Mesothelial cell of epicardium (in vitro differentiated cells): ENCODE measurements at regions not wholly inside any gene's neighbourhood (a gene's known extent, or its start where the extent isn't known, plus 50 kb on each side); places are given as distances from the start of the nearest gene placed in this dataset.

ENCODE experiments used
- DNase-seq, 2 experiments: peaks; one replicate each; pipeline ENCODE4 v3.0.0; 2021; ENCODE audit warnings: low spot score in 2 of 2; ENCODE audit not compliant: unreplicated experiment in 2 of 2
- H3K27ac Mint-ChIP-seq: 2 replicates; pipeline ENCODE4 v1.8.0; 2021; ENCODE audit warnings: mixed read lengths
- H3K27me3 Mint-ChIP-seq: 2 replicates; pipeline ENCODE4 v1.8.0; 2021; ENCODE audit warnings: low read depth, mixed read lengths
- H3K36me3 Mint-ChIP-seq: 2 replicates; pipeline ENCODE4 v1.8.0; 2021; ENCODE audit warnings: mixed read lengths
- H3K4me1 Mint-ChIP-seq: 2 replicates; pipeline ENCODE4 v1.8.0; 2021; ENCODE audit warnings: mixed read lengths
- H3K4me3 Mint-ChIP-seq: 2 replicates; pipeline ENCODE4 v1.8.0; 2021; ENCODE audit warnings: mild to moderate bottlenecking, moderate library complexity, mixed read lengths
- H3K9me3 Mint-ChIP-seq: 2 replicates; pipeline ENCODE4 v1.8.0; 2021; ENCODE audit warnings: mixed read lengths
- CTCF ChIP-seq: fragments of 200-600 bp; sonication (generic); IDR thresholded peaks from one replicate; pipeline ENCODE4 v1.5.0; 2021; ENCODE audit warnings: antibody characterized with exemption; ENCODE audit not compliant: unreplicated experiment

- no peaks in the 10 kb centered on the region for H3K27me3 Mint-ChIP-seq
- no peaks in the 10 kb centered on the region for H3K4me1 Mint-ChIP-seq
- DNase-seq = no peak
- no peak overlapping the region for H3K27ac Mint-ChIP-seq
- no peak overlapping the region for H3K4me3 Mint-ChIP-seq
- no peak for TF ChIP-seq CTCF
- H3K9me3 Mint-ChIP-seq = peaks cover 23% of the 10 kb centered on the region
- H3K36me3 Mint-ChIP-seq = peaks cover 2% of the 10 kb centered on the region
These were observed 276.9 kb downstream of the OSTF1 start for GRCh38 chr9:75365196-75365595.

DNA sequence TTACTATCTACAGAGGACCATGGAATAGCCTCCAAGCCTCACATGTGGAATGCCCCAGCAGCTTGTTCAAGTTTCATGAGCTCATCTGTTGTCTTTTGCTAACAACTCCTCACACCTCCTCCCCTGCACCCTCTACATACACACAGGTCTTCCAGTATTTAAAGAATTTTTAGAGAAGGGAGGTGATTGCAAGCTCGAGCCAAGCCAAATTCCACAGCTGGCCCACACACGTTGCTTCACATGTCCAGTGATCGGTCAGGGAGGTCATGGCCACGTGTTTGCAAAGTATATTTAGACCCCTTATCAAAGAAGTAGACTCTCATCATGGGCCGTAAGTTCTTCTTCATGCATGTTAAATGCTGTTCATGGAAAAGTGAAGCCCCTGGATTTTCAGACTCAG is 281.7 kb downstream of the OSTF1 start:
- Mint-ChIP-seq H3K27me3 (no peaks in the 10 kb centered on the region), H3K4me1 (no peaks in the 10 kb centered on the region), H3K9me3 (peaks cover 3% of the 10 kb centered on the region), H3K4me3 (no peak overlapping the region), H3K36me3 (no peaks in the 10 kb centered on the region), H3K27ac (no peak overlapping the region)
- no peak for DNase-seq
- no peak for TF ChIP-seq CTCF

DNA sequence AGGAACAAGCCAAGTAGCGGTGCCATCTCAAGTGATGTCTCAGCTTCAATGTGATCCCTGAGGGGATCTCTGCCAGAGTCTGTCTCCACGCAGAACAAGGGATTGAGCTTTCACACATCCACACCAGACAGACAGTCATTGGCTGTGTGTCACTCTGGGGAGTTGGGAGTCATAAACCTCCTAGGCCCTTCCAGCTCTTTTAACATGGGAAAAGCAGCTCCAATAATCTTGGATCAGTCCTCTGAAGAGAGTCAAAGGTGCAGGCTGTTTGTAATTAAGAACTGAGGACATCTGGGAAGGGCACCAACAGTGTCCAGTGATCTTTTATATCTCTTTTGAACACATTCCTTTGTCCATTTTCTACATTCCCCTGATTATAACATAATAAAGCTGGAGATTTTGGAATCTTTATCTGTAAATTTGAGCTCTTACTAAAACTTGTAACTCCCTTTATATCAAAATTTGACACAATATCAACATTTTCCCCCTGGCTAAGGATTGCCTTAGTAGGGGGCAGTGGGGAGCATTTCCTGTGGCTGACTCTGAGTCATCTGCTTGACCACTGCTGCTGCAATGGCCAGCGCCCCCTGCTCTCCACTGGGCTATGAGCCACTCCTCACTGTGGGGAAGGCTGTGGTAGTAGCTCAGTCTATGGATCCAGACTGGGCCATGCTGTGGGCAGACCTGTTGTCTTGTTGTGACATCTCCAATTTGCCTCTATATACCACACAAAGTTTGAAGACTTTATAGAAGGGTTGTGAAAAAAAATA is 284.4 kb downstream of the OSTF1 start:
- H3K36me3 Mint-ChIP-seq = no peaks in the 10 kb centered on the region
- TF ChIP-seq CTCF = no peak
- DNase-seq = no peak
- H3K9me3 Mint-ChIP-seq = peaks cover 3% of the 10 kb centered on the region
- no peak overlapping the region for H3K27ac Mint-ChIP-seq
- no peak overlapping the region for H3K4me3 Mint-ChIP-seq
- no peaks in the 10 kb centered on the region for H3K27me3 Mint-ChIP-seq
- no peaks in the 10 kb centered on the region for H3K4me1 Mint-ChIP-seq

DNA sequence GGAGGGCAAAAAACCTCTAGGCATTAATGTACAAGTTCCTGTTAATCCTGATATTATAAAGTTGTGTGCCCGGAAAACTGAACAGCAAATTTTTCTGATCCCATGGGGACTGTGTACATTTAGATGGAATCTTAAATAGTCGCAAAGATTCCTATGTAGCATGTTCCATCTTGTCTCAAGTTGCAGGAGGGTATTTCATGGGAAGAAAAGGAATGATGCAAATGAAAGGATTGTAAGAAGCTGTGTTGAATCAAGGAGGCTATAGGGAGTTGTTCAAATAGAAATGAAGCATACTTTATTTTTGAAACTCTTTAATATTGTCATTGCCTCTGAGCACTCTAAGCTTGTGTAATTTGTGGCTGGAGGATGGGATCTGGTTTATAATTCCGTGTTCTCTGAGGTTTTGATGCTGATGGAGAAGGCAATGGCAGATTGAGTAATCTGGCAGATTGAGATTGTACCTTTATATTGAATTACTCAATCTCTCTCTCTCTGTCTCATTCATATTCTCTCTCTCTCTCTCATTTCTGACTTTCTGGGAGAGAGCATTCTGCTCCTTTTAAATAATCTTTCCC is 288.5 kb downstream of the OSTF1 start:
- no peak overlapping the region for H3K27ac Mint-ChIP-seq
- peaks cover 6% of the 10 kb centered on the region for H3K9me3 Mint-ChIP-seq
- DNase-seq = no peak
- H3K36me3 Mint-ChIP-seq = no peaks in the 10 kb centered on the region
- H3K27me3 Mint-ChIP-seq = no peaks in the 10 kb centered on the region
- H3K4me3 Mint-ChIP-seq = no peak overlapping the region
- TF ChIP-seq CTCF = no peak
- peaks cover 5% of the 10 kb centered on the region for H3K4me1 Mint-ChIP-seq

DNA sequence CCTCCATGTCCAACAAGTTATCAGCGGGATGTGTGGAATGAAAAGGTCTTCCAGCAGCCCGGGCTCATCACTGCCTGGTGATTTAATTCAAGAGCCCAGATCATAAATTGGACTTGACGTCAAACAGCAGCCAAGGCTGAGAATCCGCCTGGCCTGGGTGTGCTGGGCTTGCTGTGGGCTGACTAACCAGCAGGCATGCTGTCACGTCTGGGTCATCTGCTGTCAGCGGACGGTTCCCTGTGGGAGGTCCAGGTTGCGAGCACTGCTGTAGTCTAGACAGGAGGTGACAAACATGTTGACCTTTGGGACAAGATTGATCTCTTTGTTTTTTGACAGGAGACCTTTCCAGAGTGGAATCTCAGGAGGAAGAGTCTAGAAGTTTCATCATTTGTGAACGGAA is 289.7 kb downstream of the OSTF1 start:
- no peaks in the 10 kb centered on the region for H3K36me3 Mint-ChIP-seq
- TF ChIP-seq CTCF = no peak
- DNase-seq = no peak
- no peak overlapping the region for H3K27ac Mint-ChIP-seq
- peaks cover 5% of the 10 kb centered on the region for H3K4me1 Mint-ChIP-seq
- no peak overlapping the region for H3K4me3 Mint-ChIP-seq
- H3K27me3 Mint-ChIP-seq = no peaks in the 10 kb centered on the region
- H3K9me3 Mint-ChIP-seq = peaks cover 10% of the 10 kb centered on the region
